ENCODE measurements at regions not wholly inside any gene's neighbourhood (a gene's known extent, or its start where the extent isn't known, plus 50 kb on each side); places are given as distances from the start of the nearest gene placed in this dataset.
"Not testable (repeated sequence)": the region's sequence is repeated elsewhere in the genome, so short reads cannot be mapped to it uniquely, and the experiment has no call there.

DNA sequence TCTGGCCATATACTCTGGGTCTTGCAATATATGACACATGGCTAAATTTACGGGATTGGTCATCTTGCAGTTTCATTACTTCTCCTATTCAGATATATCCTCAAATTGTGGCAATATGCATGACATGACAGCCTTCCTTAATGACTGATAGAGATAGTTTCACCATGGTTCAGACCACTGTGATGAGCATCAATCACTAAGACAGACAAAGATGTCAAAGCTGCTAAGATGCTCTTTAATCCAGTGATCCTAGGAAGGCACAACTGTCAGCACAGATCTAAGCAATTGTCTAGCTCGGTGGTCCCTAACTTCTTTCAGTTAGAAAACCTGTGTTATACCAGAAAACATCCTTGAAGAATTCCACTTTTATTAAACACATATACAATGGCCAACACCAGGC, 70.9 kb upstream of the ADGRL2 start:
- no TSS peak for BruUV-seq (replicated peaks)
- H3K4me1 Mint-ChIP-seq (ENCODE audit: low read depth, unreplicated experiment) = peaks cover 37% of the 10 kb centered on the region
- CTCF ChIA-PET = interaction anchor here (0.6 kb wide), 1 partner anchor 295 kb away, joined by 3 read pairs; no protein-coding TSS in a partner anchor
- no peaks in the 10 kb centered on the region for H3K9me3 Mint-ChIP-seq (ENCODE audit: low read depth, unreplicated experiment)
- intact Hi-C loops (cut with micrococcal nuclease; ENCODE audit: unreplicated experiment) = loop anchor here (2.0 kb wide), 1 partner anchor 49 kb away; no protein-coding TSS in a partner anchor
- TF ChIP-seq, protein P1, sequence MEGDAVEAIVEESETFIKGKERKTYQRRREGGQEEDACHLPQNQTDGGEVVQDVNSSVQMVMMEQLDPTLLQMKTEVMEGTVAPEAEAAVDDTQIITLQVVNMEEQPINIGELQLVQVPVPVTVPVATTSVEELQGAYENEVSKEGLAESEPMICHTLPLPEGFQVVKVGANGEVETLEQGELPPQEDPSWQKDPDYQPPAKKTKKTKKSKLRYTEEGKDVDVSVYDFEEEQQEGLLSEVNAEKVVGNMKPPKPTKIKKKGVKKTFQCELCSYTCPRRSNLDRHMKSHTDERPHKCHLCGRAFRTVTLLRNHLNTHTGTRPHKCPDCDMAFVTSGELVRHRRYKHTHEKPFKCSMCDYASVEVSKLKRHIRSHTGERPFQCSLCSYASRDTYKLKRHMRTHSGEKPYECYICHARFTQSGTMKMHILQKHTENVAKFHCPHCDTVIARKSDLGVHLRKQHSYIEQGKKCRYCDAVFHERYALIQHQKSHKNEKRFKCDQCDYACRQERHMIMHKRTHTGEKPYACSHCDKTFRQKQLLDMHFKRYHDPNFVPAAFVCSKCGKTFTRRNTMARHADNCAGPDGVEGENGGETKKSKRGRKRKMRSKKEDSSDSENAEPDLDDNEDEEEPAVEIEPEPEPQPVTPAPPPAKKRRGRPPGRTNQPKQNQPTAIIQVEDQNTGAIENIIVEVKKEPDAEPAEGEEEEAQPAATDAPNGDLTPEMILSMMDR (IDR thresholded peaks at IDR 0.05; ENCODE audit: unreplicated experiment) = no peak
- H3K36me3 Mint-ChIP-seq (ENCODE audit: insufficient read depth, unreplicated experiment) = peaks cover 8% of the 10 kb centered on the region
- H3K27ac Mint-ChIP-seq (ENCODE audit: unreplicated experiment) = peak overlapping the region; percentile 33
- no peak for DNase-seq
- H3K4me3 Mint-ChIP-seq (ENCODE audit: low read depth, unreplicated experiment) = no peak overlapping the region
- no peaks in the 10 kb centered on the region for H3K27me3 Mint-ChIP-seq (ENCODE audit: unreplicated experiment)

DNA sequence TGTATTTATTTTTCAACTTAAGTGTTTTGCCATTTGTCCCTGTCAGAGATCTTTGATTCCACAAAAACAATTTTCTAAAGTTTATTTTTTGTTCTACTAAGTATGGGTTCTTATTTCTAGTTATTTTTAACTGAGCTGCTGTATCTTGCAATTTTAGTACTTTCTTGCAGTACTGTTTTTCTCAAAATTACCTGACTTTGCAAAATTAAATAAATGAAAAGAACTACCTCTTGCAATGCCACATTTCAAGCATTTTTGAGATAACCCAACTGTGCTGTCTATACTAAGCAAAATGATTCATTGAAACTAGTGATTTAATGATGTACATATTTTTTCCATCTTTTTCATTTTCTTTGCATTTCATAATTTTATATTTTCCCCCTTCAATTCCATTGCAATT, 71.5 kb upstream of the ADGRL2 start:
- H3K27me3 Mint-ChIP-seq (ENCODE audit: unreplicated experiment) = no peaks in the 10 kb centered on the region
- DNase-seq = no peak
- TF ChIP-seq, protein P1 (IDR thresholded peaks at IDR 0.05; ENCODE audit: unreplicated experiment) = no peak
- H3K36me3 Mint-ChIP-seq (ENCODE audit: insufficient read depth, unreplicated experiment) = peaks cover 8% of the 10 kb centered on the region
- H3K4me3 Mint-ChIP-seq (ENCODE audit: low read depth, unreplicated experiment) = no peak overlapping the region
- H3K9me3 Mint-ChIP-seq (ENCODE audit: low read depth, unreplicated experiment) = no peaks in the 10 kb centered on the region
- CTCF ChIA-PET = interaction anchor here (0.6 kb wide), 1 partner anchor 294 kb away, joined by 3 read pairs; no protein-coding TSS in a partner anchor
- intact Hi-C loops (cut with micrococcal nuclease; ENCODE audit: unreplicated experiment) = no loop called here
- H3K4me1 Mint-ChIP-seq (ENCODE audit: low read depth, unreplicated experiment) = peaks cover 37% of the 10 kb centered on the region
- H3K27ac Mint-ChIP-seq (ENCODE audit: unreplicated experiment) = peak overlapping the region; percentile 33
- BruUV-seq (replicated peaks) = no TSS peak

DNA sequence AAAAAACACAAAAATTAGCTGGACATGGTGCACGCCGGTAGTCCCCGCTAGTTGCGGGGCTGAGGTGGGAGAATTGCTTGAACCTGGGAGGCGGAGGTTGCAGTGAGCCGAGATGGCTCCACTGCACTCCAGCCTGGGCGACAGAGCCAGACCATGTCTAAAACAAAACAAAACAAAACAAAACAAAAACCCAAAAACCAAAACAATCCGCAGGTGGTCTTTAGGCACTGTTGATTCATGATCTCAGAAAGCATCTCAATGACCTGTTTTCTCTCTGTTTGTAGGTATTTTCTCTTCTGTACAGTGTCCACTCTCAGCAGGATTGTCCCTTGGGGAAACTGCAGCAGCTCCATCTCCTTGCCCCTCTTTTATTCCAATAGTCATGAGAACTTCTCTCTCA, 74.9 kb upstream of the ADGRL2 start:
- Mint-ChIP-seq H3K4me3 (ENCODE audit: low read depth, unreplicated experiment) (no peak overlapping the region), H3K27me3 (ENCODE audit: unreplicated experiment) (no peaks in the 10 kb centered on the region)

DNA sequence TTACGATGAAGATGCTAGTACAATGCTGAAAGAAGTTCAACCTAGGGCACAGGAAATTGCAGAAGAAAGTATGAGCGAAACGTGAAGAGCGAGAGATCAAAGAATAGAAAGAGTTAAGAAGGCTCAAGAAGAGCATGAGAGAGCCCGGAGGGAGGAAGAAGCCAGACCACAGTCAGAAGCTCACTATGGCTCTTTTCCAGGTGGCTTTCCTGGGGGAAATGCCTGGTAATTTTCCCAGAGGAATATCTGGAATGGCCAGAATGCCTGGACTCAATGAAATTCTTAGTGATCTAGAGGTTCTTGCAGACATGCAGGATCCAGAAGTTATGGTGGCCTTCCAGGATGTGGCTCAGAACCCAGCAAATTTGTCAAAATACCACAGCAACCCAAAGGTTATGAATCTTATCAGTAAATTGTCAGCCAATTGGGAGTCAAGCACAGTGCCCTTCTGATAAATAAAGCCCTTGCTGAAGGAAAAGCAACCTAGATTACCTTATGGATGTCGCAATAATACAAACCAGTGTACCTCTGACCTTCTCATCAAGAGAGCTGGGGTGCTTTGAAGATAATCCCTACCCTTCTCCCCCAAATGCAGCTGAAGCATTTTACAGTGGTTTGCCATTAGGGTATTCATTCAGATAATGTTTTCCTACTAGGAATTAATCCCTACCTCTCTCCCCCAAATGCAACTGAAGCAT, 78.0 kb upstream of the ADGRL2 start:
- H3K27ac Mint-ChIP-seq (ENCODE audit: unreplicated experiment); DNase-seq; intact Hi-C loops (cut with micrococcal nuclease; ENCODE audit: unreplicated experiment); H3K27me3 Mint-ChIP-seq (ENCODE audit: unreplicated experiment); BruUV-seq (replicated peaks); H3K36me3 Mint-ChIP-seq (ENCODE audit: insufficient read depth, unreplicated experiment); CTCF ChIA-PET; H3K4me3 Mint-ChIP-seq (ENCODE audit: low read depth, unreplicated experiment); H3K4me1 Mint-ChIP-seq (ENCODE audit: low read depth, unreplicated experiment); H3K9me3 Mint-ChIP-seq (ENCODE audit: low read depth, unreplicated experiment): not testable (repeated sequence)

More for the DNA sequence above, 74.9 kb upstream of the ADGRL2 start:
- CTCF ChIA-PET = interaction anchor here (0.5 kb wide), 1 partner anchor 65 kb away, joined by 4 read pairs; no protein-coding TSS in a partner anchor
- no TSS peak for BruUV-seq (replicated peaks)
- Mint-ChIP-seq H3K27ac (ENCODE audit: unreplicated experiment) (no peak overlapping the region), H3K36me3 (ENCODE audit: insufficient read depth, unreplicated experiment) (no peaks in the 10 kb centered on the region), H3K9me3 (ENCODE audit: low read depth, unreplicated experiment) (peaks cover 3% of the 10 kb centered on the region), H3K4me1 (ENCODE audit: low read depth, unreplicated experiment) (peaks cover 26% of the 10 kb centered on the region)
- DNase-seq = no peak
- TF ChIP-seq, protein P1 (IDR thresholded peaks at IDR 0.05; ENCODE audit: unreplicated experiment) = no peak
- intact Hi-C loops (cut with micrococcal nuclease; ENCODE audit: unreplicated experiment) = no loop called here

DNA sequence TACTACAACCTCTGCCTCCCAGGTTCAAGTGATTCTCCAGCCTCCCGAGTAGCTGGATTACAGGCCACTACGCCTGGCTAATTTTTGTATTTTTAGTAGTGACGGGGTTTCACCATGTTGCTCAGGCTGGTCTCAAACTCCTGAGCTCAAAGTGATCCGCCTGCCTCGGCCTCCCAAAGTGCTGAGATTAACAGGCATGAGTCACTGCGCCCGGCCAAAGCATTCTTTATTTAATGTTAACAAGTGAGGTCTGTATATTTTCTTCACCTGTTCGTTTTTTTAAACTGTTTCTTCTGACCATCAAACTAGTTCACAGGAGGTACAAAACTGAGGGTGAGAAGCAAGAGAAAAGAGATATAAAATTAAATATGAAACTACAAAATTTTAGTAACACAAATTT, 80.5 kb upstream of the ADGRL2 start:
- H3K36me3 Mint-ChIP-seq (ENCODE audit: insufficient read depth, unreplicated experiment); H3K27me3 Mint-ChIP-seq (ENCODE audit: unreplicated experiment); BruUV-seq (replicated peaks); DNase-seq; intact Hi-C loops (cut with micrococcal nuclease; ENCODE audit: unreplicated experiment); H3K27ac Mint-ChIP-seq (ENCODE audit: unreplicated experiment); H3K4me1 Mint-ChIP-seq (ENCODE audit: low read depth, unreplicated experiment); H3K4me3 Mint-ChIP-seq (ENCODE audit: low read depth, unreplicated experiment); H3K9me3 Mint-ChIP-seq (ENCODE audit: low read depth, unreplicated experiment): not testable (repeated sequence)
- CTCF ChIA-PET = interaction anchor here (0.6 kb wide), 1 partner anchor 1051 kb away, joined by 4 read pairs; no protein-coding TSS in a partner anchor
